ENCODE measurements at regions not wholly inside any gene's neighbourhood (a gene's known extent, or its start where the extent isn't known, plus 50 kb on each side); places are given as distances from the start of the nearest gene placed in this dataset.

DNA sequence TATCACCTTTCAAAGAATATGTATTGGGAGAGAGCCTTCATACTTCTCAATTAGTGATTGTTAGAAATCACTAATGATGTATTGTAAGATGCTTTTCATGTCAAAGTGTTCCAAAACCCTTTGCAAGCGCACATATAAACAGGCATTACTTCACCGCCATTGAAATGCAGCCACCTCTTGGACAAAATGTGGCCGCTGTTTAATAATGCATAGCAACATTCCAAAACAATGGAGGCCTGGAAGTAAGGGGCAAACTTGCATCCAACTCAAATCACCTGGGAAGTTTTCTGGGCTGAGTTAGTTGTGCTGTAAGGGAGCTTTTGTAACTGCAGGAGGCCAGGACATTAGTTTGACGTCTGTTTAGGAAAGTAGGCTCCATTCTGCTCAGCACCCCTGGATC lies 438.1 kb downstream of the FGF9 start:
- Histone ChIP-seq H3K9me3 (replicated peaks) (no peaks in the 10 kb centered on the region), H3K27ac (no peak overlapping the region), H3K36me3 (no peaks in the 10 kb centered on the region), H3K4me3 (no peak overlapping the region), H3K27me3 (replicated peaks) (no peaks in the 10 kb centered on the region), H3K4me1 (replicated peaks) (peaks cover 14% of the 10 kb centered on the region)
- DNase-seq (ENCODE audit: low read depth in 1 of 2, low spot score in 2 of 2), result no peak

DNA sequence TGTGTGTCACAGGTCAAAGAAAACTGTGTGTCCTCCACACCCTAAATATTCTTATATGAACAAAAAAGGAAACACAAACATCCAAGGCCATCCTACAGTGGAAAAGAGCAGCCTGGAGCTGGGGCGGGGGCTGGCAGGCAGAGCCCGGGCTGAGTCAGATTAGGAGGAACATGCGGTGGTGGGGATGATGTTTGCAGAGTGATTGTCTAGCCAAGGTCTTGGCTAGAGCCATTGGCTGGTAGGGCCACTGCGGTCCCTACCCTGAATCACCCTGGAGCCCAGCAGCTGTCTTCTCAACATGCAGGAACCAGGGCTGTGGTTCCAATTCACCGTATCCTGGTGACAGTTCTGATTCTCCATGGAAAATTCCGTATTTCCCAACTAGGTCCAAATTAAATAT lies 439.5 kb downstream of the FGF9 start:
- no peak overlapping the region for H3K4me3 ChIP-seq
- H3K9me3 ChIP-seq (replicated peaks), result no peaks in the 10 kb centered on the region
- H3K27me3 ChIP-seq (replicated peaks), result no peaks in the 10 kb centered on the region
- no peaks in the 10 kb centered on the region for H3K36me3 ChIP-seq
- peaks cover 17% of the 10 kb centered on the region for H3K4me1 ChIP-seq (replicated peaks)
- no peak for DNase-seq (ENCODE audit: low read depth in 1 of 2, low spot score in 2 of 2)
- H3K27ac ChIP-seq, result no peak overlapping the region

GRCh38 chr13:22111152-22111783 lies 440.4 kb downstream of the FGF9 start:
- Histone ChIP-seq H3K4me3 (no peak overlapping the region), H3K4me1 (replicated peaks) (peaks cover 17% of the 10 kb centered on the region), H3K27ac (no peak overlapping the region), H3K27me3 (replicated peaks) (no peaks in the 10 kb centered on the region), H3K36me3 (no peaks in the 10 kb centered on the region), H3K9me3 (replicated peaks) (no peaks in the 10 kb centered on the region)
- DNase-seq (ENCODE audit: low read depth in 1 of 2, low spot score in 2 of 2), result no peak

DNA sequence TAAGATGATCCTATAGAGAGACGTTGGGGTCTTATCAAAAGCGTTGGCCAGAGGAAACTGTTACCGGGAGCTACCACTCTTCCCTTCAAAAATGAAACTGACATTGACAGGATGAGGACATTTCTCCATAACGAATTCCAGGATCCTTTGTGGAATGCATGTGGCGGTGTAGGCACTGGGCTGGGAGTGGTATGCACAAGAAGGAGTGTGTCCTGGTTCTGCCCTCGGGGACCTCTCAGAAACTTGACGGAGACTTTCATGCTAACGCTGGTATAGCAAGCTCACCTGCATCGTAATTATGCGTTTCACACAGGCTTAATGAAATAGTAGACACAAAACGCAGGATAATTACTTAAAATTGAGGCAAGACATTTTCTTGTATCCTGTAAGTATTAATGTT lies 441.1 kb downstream of the FGF9 start:
- H3K27me3 ChIP-seq (replicated peaks), result no peaks in the 10 kb centered on the region
- H3K9me3 ChIP-seq (replicated peaks), result no peaks in the 10 kb centered on the region
- peaks cover 17% of the 10 kb centered on the region for H3K4me1 ChIP-seq (replicated peaks)
- DNase-seq (ENCODE audit: low read depth in 1 of 2, low spot score in 2 of 2), result no peak
- no peaks in the 10 kb centered on the region for H3K36me3 ChIP-seq
- no peak overlapping the region for H3K4me3 ChIP-seq
- no peak overlapping the region for H3K27ac ChIP-seq

- H3K4me3 ChIP-seq, result no peak overlapping the region
- H3K9me3 ChIP-seq (replicated peaks), result no peaks in the 10 kb centered on the region
- no peak overlapping the region for H3K27ac ChIP-seq
- no peaks in the 10 kb centered on the region for H3K27me3 ChIP-seq (replicated peaks)
- H3K36me3 ChIP-seq, result no peaks in the 10 kb centered on the region
- DNase-seq (ENCODE audit: low read depth in 1 of 2, low spot score in 2 of 2), result no peak
- peaks cover 7% of the 10 kb centered on the region for H3K4me1 ChIP-seq (replicated peaks)
These were observed 442.3 kb downstream of the FGF9 start for GRCh38 chr13:22112956-22113745.

- Histone ChIP-seq H3K9me3 (replicated peaks) (no peaks in the 10 kb centered on the region), H3K4me3 (no peak overlapping the region), H3K36me3 (no peaks in the 10 kb centered on the region), H3K27me3 (replicated peaks) (no peaks in the 10 kb centered on the region), H3K4me1 (replicated peaks) (peaks cover 3% of the 10 kb centered on the region; the same call in 1 of the 2 replicates), H3K27ac (no peak overlapping the region)
- DNase-seq (ENCODE audit: low read depth in 1 of 2, low spot score in 2 of 2), result peak in 1 of 2 experiments; percentile 14
These were observed 443.9 kb downstream of the FGF9 start for GRCh38 chr13:22114630-22115311.

GRCh38 chr13:22118158-22118557 lies 447.3 kb downstream of the FGF9 start:
- Histone ChIP-seq H3K4me3 (no peak overlapping the region), H3K9me3 (replicated peaks) (no peaks in the 10 kb centered on the region), H3K4me1 (replicated peaks) (peaks cover 9% of the 10 kb centered on the region), H3K36me3 (no peaks in the 10 kb centered on the region), H3K27ac (no peak overlapping the region), H3K27me3 (replicated peaks) (no peaks in the 10 kb centered on the region)
- no peak for DNase-seq (ENCODE audit: low read depth in 1 of 2, low spot score in 2 of 2)

- no peak overlapping the region for H3K27ac ChIP-seq
- no peaks in the 10 kb centered on the region for H3K36me3 ChIP-seq
- H3K4me1 ChIP-seq (replicated peaks), result peaks cover 14% of the 10 kb centered on the region
- peak in 1 of 2 experiments; percentile 10 for DNase-seq (ENCODE audit: low read depth in 1 of 2, low spot score in 2 of 2)
- H3K4me3 ChIP-seq, result no peak overlapping the region
- H3K9me3 ChIP-seq (replicated peaks), result no peaks in the 10 kb centered on the region
- H3K27me3 ChIP-seq (replicated peaks), result no peaks in the 10 kb centered on the region
These were observed 449.8 kb downstream of the FGF9 start for GRCh38 chr13:22120646-22121045.

- peaks cover 14% of the 10 kb centered on the region for H3K4me1 ChIP-seq (replicated peaks)
- no peak overlapping the region for H3K4me3 ChIP-seq
- no peaks in the 10 kb centered on the region for H3K27me3 ChIP-seq (replicated peaks)
- no peak for DNase-seq (ENCODE audit: low read depth in 1 of 2, low spot score in 2 of 2)
- no peak overlapping the region for H3K27ac ChIP-seq
- no peaks in the 10 kb centered on the region for H3K36me3 ChIP-seq
- no peaks in the 10 kb centered on the region for H3K9me3 ChIP-seq (replicated peaks)
These were observed 450.4 kb downstream of the FGF9 start for GRCh38 chr13:22121146-22121739.

DNA sequence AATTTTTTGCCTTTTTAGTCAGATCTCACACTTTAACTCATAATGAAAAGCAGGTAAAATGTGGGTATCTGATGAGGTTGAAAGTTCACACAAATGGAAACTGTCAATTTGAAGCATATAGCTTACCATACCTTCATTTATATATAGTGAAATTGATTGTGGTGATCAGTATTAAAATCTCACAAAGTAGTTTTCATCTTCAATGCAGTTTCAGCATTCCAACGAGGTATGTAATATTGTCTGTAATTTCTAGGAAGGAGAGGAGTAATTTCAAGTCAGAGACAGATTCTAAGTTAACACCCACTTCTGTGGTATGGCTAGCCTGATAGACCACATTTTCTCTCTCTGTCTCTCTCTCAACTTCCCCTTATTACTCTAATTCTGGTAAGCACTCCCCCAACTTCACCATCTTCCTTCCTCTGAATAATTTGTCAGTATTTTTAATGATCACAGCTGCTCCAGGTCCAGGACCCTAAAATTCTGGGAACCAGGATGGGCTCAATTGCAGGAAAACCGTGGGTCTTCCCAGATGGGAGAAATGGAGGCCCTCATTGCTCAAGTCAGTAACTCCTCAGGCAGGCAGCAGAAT lies 455.7 kb downstream of the FGF9 start:
- Histone ChIP-seq H3K36me3 (no peaks in the 10 kb centered on the region), H3K27ac (no peak overlapping the region), H3K9me3 (replicated peaks) (no peaks in the 10 kb centered on the region), H3K4me3 (no peak overlapping the region), H3K27me3 (replicated peaks) (no peaks in the 10 kb centered on the region), H3K4me1 (replicated peaks) (peaks cover 16% of the 10 kb centered on the region)
- DNase-seq (ENCODE audit: low read depth in 1 of 2, low spot score in 2 of 2), result no peak

GRCh38 chr13:22127277-22128164 lies 456.6 kb downstream of the FGF9 start:
- Histone ChIP-seq H3K36me3 (no peaks in the 10 kb centered on the region), H3K27me3 (replicated peaks) (no peaks in the 10 kb centered on the region), H3K4me1 (replicated peaks) (peaks cover 16% of the 10 kb centered on the region), H3K4me3 (no peak overlapping the region), H3K9me3 (replicated peaks) (no peaks in the 10 kb centered on the region), H3K27ac (peak overlapping the region; percentile 70)
- peak in 1 of 2 experiments; percentile 2 for DNase-seq (ENCODE audit: low read depth in 1 of 2, low spot score in 2 of 2)

GRCh38 chr13:22128441-22129408 lies 457.9 kb downstream of the FGF9 start:
- Histone ChIP-seq H3K27ac (peak overlapping the region; percentile 70), H3K4me3 (no peak overlapping the region), H3K4me1 (replicated peaks) (peaks cover 16% of the 10 kb centered on the region), H3K9me3 (replicated peaks) (no peaks in the 10 kb centered on the region), H3K27me3 (replicated peaks) (no peaks in the 10 kb centered on the region), H3K36me3 (no peaks in the 10 kb centered on the region)
- DNase-seq (ENCODE audit: low read depth in 1 of 2, low spot score in 2 of 2), result peak in 1 of 2 experiments; percentile 64
